Neural progenitor cell (in vitro differentiated cells): ENCODE measurements at regions not wholly inside any gene's neighbourhood (a gene's known extent, or its start where the extent isn't known, plus 50 kb on each side); places are given as distances from the start of the nearest gene placed in this dataset.

ENCODE experiments used
- EZH2 ChIP-seq: fragments of 200-600 bp; sonication (generic); IDR thresholded peaks from 2 replicates; pipeline ENCODE4 v1.6.1; 2017; ENCODE audit warnings: antibody characterized with exemption, mild to moderate bottlenecking, moderate library complexity
- EZH2phosphoT487 ChIP-seq: fragments of 200-600 bp; sonication (generic); IDR thresholded peaks from 2 replicates; pipeline ENCODE4 v1.6.1; 2017; ENCODE audit warnings: antibody characterized with exemption
- TF ChIP-seq, protein P1 (sequence below): fragments of 200-600 bp; sonication (generic); IDR thresholded peaks from 2 replicates; pipeline ENCODE4 v1.5.1; 2017; ENCODE audit warnings: antibody characterized with exemption, mild to moderate bottlenecking

DNA sequence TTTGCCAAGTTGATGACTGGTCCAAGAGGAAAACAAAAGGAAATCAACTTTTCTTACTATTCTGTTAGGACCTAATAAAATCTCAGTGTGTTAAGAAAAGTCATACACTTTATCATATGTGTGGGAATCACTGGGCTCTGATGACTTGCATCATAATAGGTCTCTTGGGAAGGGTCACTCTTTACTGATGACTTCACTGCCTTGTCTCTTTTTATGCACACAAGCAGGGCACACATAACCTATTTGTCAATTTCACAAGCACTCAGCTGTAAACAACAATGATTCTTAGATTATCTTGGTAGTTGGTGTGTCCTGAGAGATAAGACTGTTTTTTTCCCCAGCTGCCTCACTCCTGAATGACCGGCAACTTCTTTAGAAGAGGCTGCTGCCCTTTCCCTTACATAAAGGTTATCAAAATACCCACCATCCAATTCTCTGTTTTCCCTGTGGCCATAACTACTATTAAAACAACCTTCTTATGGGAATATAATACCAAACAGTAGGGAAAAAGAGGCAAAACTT, 50.9 kb upstream of the INSM2 start:
- TF ChIP-seq, protein P1, sequence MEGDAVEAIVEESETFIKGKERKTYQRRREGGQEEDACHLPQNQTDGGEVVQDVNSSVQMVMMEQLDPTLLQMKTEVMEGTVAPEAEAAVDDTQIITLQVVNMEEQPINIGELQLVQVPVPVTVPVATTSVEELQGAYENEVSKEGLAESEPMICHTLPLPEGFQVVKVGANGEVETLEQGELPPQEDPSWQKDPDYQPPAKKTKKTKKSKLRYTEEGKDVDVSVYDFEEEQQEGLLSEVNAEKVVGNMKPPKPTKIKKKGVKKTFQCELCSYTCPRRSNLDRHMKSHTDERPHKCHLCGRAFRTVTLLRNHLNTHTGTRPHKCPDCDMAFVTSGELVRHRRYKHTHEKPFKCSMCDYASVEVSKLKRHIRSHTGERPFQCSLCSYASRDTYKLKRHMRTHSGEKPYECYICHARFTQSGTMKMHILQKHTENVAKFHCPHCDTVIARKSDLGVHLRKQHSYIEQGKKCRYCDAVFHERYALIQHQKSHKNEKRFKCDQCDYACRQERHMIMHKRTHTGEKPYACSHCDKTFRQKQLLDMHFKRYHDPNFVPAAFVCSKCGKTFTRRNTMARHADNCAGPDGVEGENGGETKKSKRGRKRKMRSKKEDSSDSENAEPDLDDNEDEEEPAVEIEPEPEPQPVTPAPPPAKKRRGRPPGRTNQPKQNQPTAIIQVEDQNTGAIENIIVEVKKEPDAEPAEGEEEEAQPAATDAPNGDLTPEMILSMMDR = no peak
- TF ChIP-seq EZH2phosphoT487 (no peak), EZH2 (no peak)
